SU-DHL-6 (cell line): ENCODE measurements at regions not wholly inside any gene's neighbourhood (a gene's known extent, or its start where the extent isn't known, plus 50 kb on each side); places are given as distances from the start of the nearest gene placed in this dataset.

ENCODE experiments used
- CTCF ChIP-seq: fragments of 200-600 bp; sonication (generic); IDR thresholded peaks from one replicate; pipeline ENCODE4 v1.5.1; 2017; ENCODE audit warnings: antibody characterized with exemption, mild to moderate bottlenecking, low read length, moderate library complexity; ENCODE audit not compliant: insufficient read depth, poor library complexity, severe bottlenecking
- EZH2phosphoT487 ChIP-seq: fragments of 200-600 bp; sonication (generic), shearing (Covaris generic); conservative IDR thresholded peaks from 2 replicates; pipeline ENCODE4 v1.6.1; 2018; ENCODE audit warnings: mild to moderate bottlenecking, antibody characterized with exemption, low read length, moderate library complexity, mixed read lengths

GRCh38 chr18:70462078-70462439, 173.2 kb downstream of the SOCS6 start:
- TF ChIP-seq CTCF: no peak
- TF ChIP-seq EZH2phosphoT487: no peak
